CD4-positive, alpha-beta T cell (primary cell): ENCODE measurements at regions not wholly inside any gene's neighbourhood (a gene's known extent, or its start where the extent isn't known, plus 50 kb on each side); places are given as distances from the start of the nearest gene placed in this dataset.

Experiments
- ATAC-seq: fragments of 200-7000 bp; cut with Tn5 transposase; one replicate; pipeline ENCODE4 v1.10.0; 2022; ENCODE audit warnings: mild to moderate bottlenecking; ENCODE audit not compliant: poor library complexity
- CTCF ChIA-PET: fragments of 350-600 bp; sonication (Branson Sonifier 250); formaldehyde crosslinking; loops from one replicate; lab custom pipeline; 2021; ENCODE audit warnings: antibody characterized with exemption, inconsistent platforms; lab: Charles Lee
- POLR2A ChIA-PET: fragments of 350-600 bp; sonication (Branson Sonifier 250); formaldehyde crosslinking; loops from one replicate; lab custom pipeline; 2021; ENCODE audit warnings: antibody characterized with exemption, inconsistent platforms; lab: Charles Lee
- DNase-seq, 14 experiments: peaks; one replicate each; pipeline ENCODE4 v3.0.0-alpha.2; 2013 to 2020; ENCODE audit warnings: mixed read lengths in 2 of 14
- H3K27ac ChIP-seq, 2 donors: one replicate each; pipeline versions ENCODE4 v1.5.1 to v1.7.0; 2013; ENCODE audit warnings: low read length in 2 of 2, low read depth in 1 of 2, mild to moderate bottlenecking in 1 of 2
- H3K27me3 ChIP-seq, 2 experiments: 1 replicate in 1 of 2; 2 replicates in 1 of 2; pipeline versions ENCODE4 v1.6.1 to v1.7.0; 2013; ENCODE audit warnings: low read length in 2 of 2, control low read depth in 1 of 2, mild to moderate bottlenecking in 1 of 2, moderate library complexity in 1 of 2; ENCODE audit not compliant: insufficient read depth in 2 of 2, control insufficient read depth in 1 of 2
- H3K36me3 ChIP-seq: one replicate; pipeline ENCODE4 v1.6.1; 2013; ENCODE audit warnings: low read length, control low read depth; ENCODE audit not compliant: insufficient read depth
- H3K4me1 ChIP-seq: one replicate; pipeline ENCODE4 v1.6.1; 2013; ENCODE audit warnings: low read length, control low read depth; ENCODE audit not compliant: insufficient read depth
- H3K4me3 ChIP-seq: one replicate; pipeline ENCODE4 v1.5.1; 2013; ENCODE audit warnings: mild to moderate bottlenecking, low read length, moderate library complexity
- H3K9me3 ChIP-seq, 2 experiments: 1 replicate in 1 of 2; 2 replicates in 1 of 2; pipeline versions ENCODE4 v1.6.1 to v1.7.0; 2013; ENCODE audit warnings: low read length in 2 of 2, mild to moderate bottlenecking in 2 of 2, control low read depth in 1 of 2, moderate library complexity in 1 of 2; ENCODE audit not compliant: control insufficient read depth in 1 of 2, insufficient read depth in 1 of 2
- H3K27ac Mint-ChIP-seq: one replicate; pipeline ENCODE4 v1.8.0; 2020; ENCODE audit warnings: mixed read lengths
- H3K27me3 Mint-ChIP-seq: one replicate; pipeline ENCODE4 v1.8.0; 2021; ENCODE audit warnings: mixed read lengths
- H3K36me3 Mint-ChIP-seq: one replicate; pipeline ENCODE4 v1.8.0; 2021; ENCODE audit warnings: low read depth, mixed read lengths
- H3K4me1 Mint-ChIP-seq: one replicate; pipeline ENCODE4 v1.8.0; 2021; ENCODE audit warnings: low read depth, mixed read lengths
- H3K4me3 Mint-ChIP-seq: one replicate; pipeline ENCODE4 v1.8.0; 2020; ENCODE audit warnings: mild to moderate bottlenecking, mixed read lengths
- H3K9me3 Mint-ChIP-seq: one replicate; pipeline ENCODE4 v1.8.0; 2020; ENCODE audit warnings: mixed read lengths
- CTCF ChIP-seq: fragments of 200-600 bp; IDR thresholded peaks from one replicate; pipeline ENCODE4 v1.8.0; 2022; ENCODE audit warnings: antibody characterized with exemption, mild to moderate bottlenecking
- intact Hi-C, 2 experiments: fragments of 100-400 bp; cut with DNase I in 1 of 2; cut with micrococcal nuclease in 1 of 2; formaldehyde crosslinking; loops; one replicate each; pipeline versions ENCODE4 v1.15.1 to v1.9.0; 2023 to 2025; cut with DNase I, micrococcal nuclease

GRCh38 chr22:44409974-44410316 lies 88.1 kb downstream of the RTL6 start:
- H3K36me3 ChIP-seq: no peaks in the 10 kb centered on the region
- H3K4me1 ChIP-seq: no peaks in the 10 kb centered on the region
- CTCF ChIA-PET: no interaction called here
- POLR2A ChIA-PET: no interaction called here
- no peaks in the 10 kb centered on the region for H3K36me3 Mint-ChIP-seq
- DNase-seq: no peak
- ATAC-seq: no peak
- no peaks in the 10 kb centered on the region for H3K27me3 ChIP-seq
- no peak overlapping the region for H3K4me3 ChIP-seq
- TF ChIP-seq CTCF: no peak
- no peak overlapping the region for H3K4me3 Mint-ChIP-seq
- intact Hi-C loops: no loop called here
- H3K27ac ChIP-seq: no peak overlapping the region
- H3K9me3 ChIP-seq: no peaks in the 10 kb centered on the region
- no peaks in the 10 kb centered on the region for H3K9me3 Mint-ChIP-seq
- H3K4me1 Mint-ChIP-seq: no peaks in the 10 kb centered on the region
- no peaks in the 10 kb centered on the region for H3K27me3 Mint-ChIP-seq
- no peak overlapping the region for H3K27ac Mint-ChIP-seq

GRCh38 chr22:44409211-44409973 lies 88.6 kb downstream of the RTL6 start:
- no peak for TF ChIP-seq CTCF
- Histone ChIP-seq H3K4me3 (no peak overlapping the region), H3K36me3 (no peaks in the 10 kb centered on the region), H3K27ac (no peak overlapping the region), H3K9me3 (no peaks in the 10 kb centered on the region), H3K27me3 (no peaks in the 10 kb centered on the region), H3K4me1 (no peaks in the 10 kb centered on the region)
- ChIA-PET CTCF (no interaction called here), POLR2A (no interaction called here)
- no peaks in the 10 kb centered on the region for H3K27me3 Mint-ChIP-seq
- DNase-seq (no peak), ATAC-seq (no peak)
- H3K9me3 Mint-ChIP-seq: no peaks in the 10 kb centered on the region
- intact Hi-C loops: no loop called here
- no peaks in the 10 kb centered on the region for H3K4me1 Mint-ChIP-seq
- H3K27ac Mint-ChIP-seq: no peak overlapping the region
- H3K4me3 Mint-ChIP-seq: no peak overlapping the region
- H3K36me3 Mint-ChIP-seq: no peaks in the 10 kb centered on the region

- intact Hi-C loops: no loop called here
- TF ChIP-seq CTCF: no peak
- DNase-seq (no peak), ATAC-seq (no peak)
- H3K4me3 ChIP-seq: no peak overlapping the region
- Mint-ChIP-seq H3K4me1 (no peaks in the 10 kb centered on the region), H3K36me3 (no peaks in the 10 kb centered on the region), H3K9me3 (no peaks in the 10 kb centered on the region), H3K27me3 (no peaks in the 10 kb centered on the region), H3K27ac (no peak overlapping the region), H3K4me3 (no peak overlapping the region)
- no peaks in the 10 kb centered on the region for H3K36me3 ChIP-seq
- CTCF ChIA-PET: no interaction called here
- no peaks in the 10 kb centered on the region for H3K9me3 ChIP-seq
- no peak overlapping the region for H3K27ac ChIP-seq
- no peaks in the 10 kb centered on the region for H3K27me3 ChIP-seq
- H3K4me1 ChIP-seq: no peaks in the 10 kb centered on the region
- POLR2A ChIA-PET: no interaction called here
These were observed 89.2 kb downstream of the RTL6 start for GRCh38 chr22:44408829-44409192.
